NOMO-1 (cell line): ENCODE measurements at regions not wholly inside any gene's neighbourhood (a gene's known extent, or its start where the extent isn't known, plus 50 kb on each side); places are given as distances from the start of the nearest gene placed in this dataset.

Source experiments
- DNase-seq, 2 experiments: peaks; one replicate each; lab custom pipeline; 2025; ENCODE audit not compliant: unreplicated experiment in 2 of 2; lab: John Stamatoyannopoulos, UW

GRCh38 chr6:90765895-90766294 lies 179.0 kb upstream of the MAP3K7 start:
- no peak for DNase-seq

- DNase-seq, result no peak
Measured at GRCh38 chr6:90765491-90765890, 178.6 kb upstream of the MAP3K7 start.

- no peak for DNase-seq
Measured at GRCh38 chr6:90764001-90764400, 177.1 kb upstream of the MAP3K7 start.

GRCh38 chr6:90759664-90760063 lies 172.8 kb upstream of the MAP3K7 start:
- DNase-seq, result no peak

- no peak for DNase-seq
Measured at GRCh38 chr6:90758741-90759140, 171.9 kb upstream of the MAP3K7 start.

- no peak for DNase-seq
Measured at GRCh38 chr6:90753820-90754643, 167.2 kb upstream of the MAP3K7 start.

- DNase-seq, result no peak
Measured at GRCh38 chr6:90739802-90740201, 152.9 kb upstream of the MAP3K7 start.

- DNase-seq, result no peak
Measured at GRCh38 chr6:90739339-90739738, 152.5 kb upstream of the MAP3K7 start.

GRCh38 chr6:90730151-90730673 lies 143.3 kb upstream of the MAP3K7 start:
- no peak for DNase-seq

- DNase-seq, result no peak
Measured at GRCh38 chr6:90729057-90729456, 142.2 kb upstream of the MAP3K7 start.

GRCh38 chr6:90722648-90723047 lies 135.8 kb upstream of the MAP3K7 start:
- no peak for DNase-seq

- no peak for DNase-seq
Measured at GRCh38 chr6:90720404-90720803, 133.5 kb upstream of the MAP3K7 start.

- no peak for DNase-seq
Measured at GRCh38 chr6:90719321-90720195, 132.7 kb upstream of the MAP3K7 start.

- DNase-seq, result no peak
Measured at GRCh38 chr6:90716376-90716775, 129.5 kb upstream of the MAP3K7 start.

GRCh38 chr6:90715093-90715655 lies 128.3 kb upstream of the MAP3K7 start:
- DNase-seq, result no peak

- no peak for DNase-seq
Measured at GRCh38 chr6:90714319-90714718, 127.4 kb upstream of the MAP3K7 start.

- no peak for DNase-seq
Measured at GRCh38 chr6:90712114-90712513, 125.2 kb upstream of the MAP3K7 start.

GRCh38 chr6:90709431-90709996 lies 122.6 kb upstream of the MAP3K7 start:
- no peak for DNase-seq

GRCh38 chr6:90708206-90708737 lies 121.4 kb upstream of the MAP3K7 start:
- no peak for DNase-seq

GRCh38 chr6:90707246-90707645 lies 120.4 kb upstream of the MAP3K7 start:
- DNase-seq, result no peak

GRCh38 chr6:90703336-90703735 lies 116.5 kb upstream of the MAP3K7 start:
- DNase-seq, result no peak
